Right renal cortex interstitium (tissue), 3 donors: ENCODE measurements at regions not wholly inside any gene's neighbourhood (a gene's known extent, or its start where the extent isn't known, plus 50 kb on each side); places are given as distances from the start of the nearest gene placed in this dataset.

Experiments
- DNase-seq, 3 donors: peaks; one replicate each; pipeline ENCODE4 v3.0.0-alpha.2; 2013; ENCODE audit warnings: low read depth in 3 of 3, low spot score in 2 of 3

DNA sequence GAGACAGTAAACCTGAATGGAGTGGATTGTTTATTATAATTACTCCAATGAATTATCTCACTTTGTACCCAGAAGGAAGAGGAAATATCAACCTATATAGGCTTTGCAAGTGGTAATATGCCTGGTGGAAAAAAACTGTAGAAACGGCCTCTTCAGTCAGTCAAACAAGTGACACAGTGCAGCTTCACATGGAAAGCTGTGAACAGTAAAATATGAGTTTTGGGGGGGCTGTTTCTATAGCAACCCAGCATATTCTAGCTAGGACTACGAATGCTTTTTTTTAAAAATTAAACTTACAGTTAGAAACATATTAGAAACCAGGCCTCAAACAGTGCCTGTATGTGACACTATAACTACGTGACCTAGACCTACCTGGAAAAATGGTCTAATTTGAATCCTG, 150.1 kb downstream of the PPP1R2C start:
- no peak for DNase-seq

DNA sequence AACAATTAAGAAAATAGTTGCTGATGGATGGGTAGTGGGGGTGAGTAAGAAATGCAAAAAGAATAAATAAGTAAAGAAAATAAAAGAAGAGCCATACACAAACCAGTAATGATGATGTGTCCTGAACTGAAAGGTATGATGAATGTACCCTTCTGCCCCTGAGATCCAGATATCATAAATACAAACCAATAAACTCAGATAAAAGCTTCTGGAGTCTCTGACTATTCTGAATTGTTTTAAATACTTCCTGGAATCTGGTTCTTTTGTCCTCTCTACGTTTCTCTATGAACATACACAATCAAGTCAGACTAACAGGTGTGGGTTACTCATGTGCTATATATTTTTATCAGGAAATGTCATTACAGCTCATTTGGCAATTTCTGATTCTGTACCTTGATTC, 153.4 kb downstream of the PPP1R2C start:
- no peak for DNase-seq

GRCh38 chrX:42619068-42619467, 158.9 kb downstream of the PPP1R2C start:
- no peak for DNase-seq

DNA sequence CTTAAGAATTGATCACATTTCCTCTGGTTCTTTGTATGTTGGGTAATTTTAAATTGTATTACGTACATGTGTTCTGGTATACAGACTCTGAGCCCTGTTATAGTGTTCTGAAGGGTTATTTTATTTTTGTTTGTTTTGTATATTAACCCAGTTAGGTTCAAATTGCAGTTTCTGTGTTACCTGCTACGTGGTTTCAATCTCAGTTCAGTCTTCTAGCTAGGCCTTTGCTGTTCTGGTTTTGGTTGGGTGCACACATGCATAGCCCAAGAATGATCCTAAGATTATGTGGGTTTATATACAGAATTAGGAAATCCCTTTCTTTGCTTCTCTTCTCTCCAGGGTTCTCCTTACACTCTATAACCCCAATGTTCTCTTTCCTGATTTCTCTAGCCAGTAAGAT, 161.0 kb downstream of the PPP1R2C start:
- no peak for DNase-seq

DNA sequence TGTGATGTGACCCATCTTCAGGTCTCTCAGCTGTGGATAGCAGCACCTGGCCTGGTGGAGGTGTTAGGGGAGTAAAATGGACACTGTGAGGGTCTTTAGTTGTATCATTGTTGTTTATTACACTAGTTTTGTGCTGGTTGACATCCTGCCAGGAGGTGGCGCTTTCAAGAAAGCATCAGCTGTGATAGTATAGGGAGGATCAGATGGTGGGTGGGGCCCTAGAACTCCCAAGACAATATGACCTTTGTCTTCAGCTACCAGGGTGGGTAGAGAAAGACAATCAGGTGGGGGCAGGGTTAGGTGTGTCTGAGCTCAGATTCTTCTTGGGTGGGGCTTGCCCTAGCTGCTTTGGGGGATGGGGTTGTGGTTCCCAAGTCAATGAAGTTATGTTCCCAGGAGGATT, 162.8 kb downstream of the PPP1R2C start:
- no peak for DNase-seq

DNA sequence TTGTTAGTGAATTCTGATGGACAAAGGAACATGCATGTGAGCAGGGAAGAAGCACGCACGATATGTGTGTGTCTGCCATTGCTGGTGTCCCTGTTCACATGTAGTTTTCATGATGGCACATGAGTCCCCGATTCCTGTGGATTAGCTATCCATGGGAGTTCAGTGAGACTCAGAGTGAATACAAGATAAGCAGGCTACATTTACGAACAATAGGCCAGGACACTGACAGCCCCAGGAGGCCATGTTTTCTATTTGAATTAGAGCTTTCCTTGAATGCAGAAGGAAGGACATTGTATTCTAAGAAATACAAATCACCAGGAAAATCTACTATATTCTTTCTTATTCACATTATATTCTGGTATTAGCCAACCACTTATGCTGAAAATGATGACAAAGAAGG, 171.4 kb downstream of the PPP1R2C start:
- DNase-seq, result no peak

DNA sequence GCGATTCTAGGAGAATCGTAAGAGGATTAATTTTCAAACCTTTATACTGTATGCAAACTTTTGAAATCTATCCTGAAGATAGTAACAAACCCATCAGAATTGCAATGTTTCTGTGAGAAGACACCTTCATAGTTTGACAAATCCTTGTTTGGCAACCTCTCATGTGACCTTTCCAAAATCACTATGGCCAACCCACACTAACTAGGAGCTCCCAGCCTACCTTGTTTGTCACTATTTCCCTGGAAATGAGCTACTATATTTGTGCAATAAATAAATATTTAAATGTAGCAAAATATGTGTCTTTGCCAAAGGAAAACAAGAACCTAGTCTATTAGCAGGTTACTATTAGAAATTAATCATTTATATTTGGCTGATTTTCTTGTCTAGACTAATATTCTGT, 173.7 kb downstream of the PPP1R2C start:
- no peak for DNase-seq

DNA sequence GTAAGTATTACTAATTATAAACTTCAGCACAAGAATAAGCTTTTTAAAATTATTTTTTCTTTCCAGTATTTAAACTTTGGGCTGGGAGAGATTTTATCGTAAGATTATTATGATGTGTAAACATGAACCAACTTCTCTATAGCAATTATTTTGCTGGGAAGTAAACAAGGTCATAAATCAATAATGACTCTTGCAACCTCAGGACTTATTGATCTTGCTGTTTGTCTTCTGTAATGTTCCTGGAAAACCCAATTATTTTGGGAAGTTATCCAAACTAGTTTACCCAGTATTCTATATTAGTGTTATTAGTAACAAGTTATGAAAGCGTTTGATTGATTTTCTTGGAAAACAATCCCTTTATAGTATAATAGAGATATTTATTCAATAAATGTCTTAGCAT, 174.9 kb downstream of the PPP1R2C start:
- DNase-seq, result no peak

GRCh38 chrX:42602566-42602965, 175.4 kb downstream of the PPP1R2C start:
- DNase-seq, result no peak

DNA sequence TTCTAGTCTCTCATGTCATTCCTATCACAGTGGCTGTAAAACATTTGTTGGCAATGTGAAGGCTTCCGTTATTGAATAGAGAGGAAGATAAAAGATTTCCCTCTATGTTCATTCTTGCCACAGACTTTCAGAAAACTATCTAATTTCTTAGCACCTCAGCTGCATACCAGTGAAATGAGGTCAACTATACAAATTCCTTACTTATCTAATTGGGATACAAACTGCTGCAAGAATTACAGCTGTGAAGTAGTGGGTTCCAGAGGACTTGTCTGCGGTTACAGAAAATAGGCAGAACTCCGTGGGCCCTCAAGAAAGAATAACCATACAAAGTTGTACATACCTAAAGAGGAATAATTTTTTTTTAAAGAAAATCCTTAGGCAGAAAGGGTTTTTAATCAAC, 175.8 kb downstream of the PPP1R2C start:
- no peak for DNase-seq

- DNase-seq, result no peak
Measured at GRCh38 chrX:42597481-42597880, 180.5 kb downstream of the PPP1R2C start.

DNA sequence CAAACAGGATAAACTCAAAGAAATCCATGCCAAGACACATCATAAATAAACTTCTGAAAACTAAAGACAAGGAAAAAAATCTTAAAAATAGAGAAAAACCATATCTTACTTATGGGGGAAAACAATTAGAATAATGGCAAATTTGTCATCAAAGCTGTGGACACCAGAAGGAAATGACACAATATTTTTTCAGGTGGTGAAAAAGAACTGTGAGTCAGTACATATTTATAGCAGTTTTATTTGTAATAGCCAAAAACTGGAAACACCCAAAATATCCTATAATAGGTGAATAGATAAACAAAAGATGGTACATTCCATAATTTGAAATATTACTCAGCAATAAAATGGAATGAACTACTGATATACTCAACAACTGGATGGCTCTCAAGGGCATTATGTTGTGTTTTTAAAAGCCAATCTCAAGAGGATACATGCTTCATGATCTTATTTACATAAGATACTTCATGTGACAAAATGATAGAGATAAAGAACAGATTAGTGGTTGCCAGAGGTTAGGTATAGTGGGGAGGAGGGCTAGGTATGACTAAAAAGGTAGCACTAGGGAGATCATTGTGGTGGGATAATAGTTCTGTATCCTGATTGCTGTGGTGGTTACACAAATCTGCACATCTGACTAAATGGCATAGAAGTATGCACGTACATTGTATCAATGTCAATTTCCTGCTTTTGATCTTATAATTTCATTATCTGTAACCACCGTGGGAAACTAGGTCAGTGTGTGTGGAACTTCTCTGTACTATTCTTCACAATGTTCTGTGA, 191.9 kb downstream of the PPP1R2C start:
- no peak for DNase-seq

DNA sequence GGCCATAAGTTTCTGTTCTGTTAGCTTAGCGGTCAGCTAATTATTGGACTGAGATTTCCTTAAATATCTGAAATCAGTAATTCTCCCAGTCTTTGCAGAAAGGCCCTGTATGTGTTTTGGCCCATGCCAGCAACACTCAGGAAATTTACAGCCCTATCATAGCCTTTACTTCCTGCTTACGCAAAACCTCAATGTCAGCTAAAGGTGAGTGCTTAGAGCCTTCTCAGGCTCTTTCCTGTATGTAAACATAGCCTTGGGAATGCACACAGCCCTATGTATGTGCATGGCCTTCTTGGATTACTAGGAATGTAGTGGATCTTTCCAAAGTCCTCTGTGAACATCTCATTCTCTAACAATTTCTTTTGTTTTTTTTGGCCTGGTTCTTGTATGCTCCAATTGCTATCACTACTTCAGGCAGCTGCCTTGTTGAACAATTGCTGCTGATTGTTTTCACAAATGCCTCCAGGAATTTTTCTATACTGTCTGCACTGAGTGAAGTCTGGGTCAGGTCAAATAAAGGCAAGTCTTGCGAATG, 200.0 kb downstream of the PPP1R2C start:
- no peak for DNase-seq

- DNase-seq, result no peak
Measured at GRCh38 chrX:42567268-42567667, 210.7 kb downstream of the PPP1R2C start.

DNA sequence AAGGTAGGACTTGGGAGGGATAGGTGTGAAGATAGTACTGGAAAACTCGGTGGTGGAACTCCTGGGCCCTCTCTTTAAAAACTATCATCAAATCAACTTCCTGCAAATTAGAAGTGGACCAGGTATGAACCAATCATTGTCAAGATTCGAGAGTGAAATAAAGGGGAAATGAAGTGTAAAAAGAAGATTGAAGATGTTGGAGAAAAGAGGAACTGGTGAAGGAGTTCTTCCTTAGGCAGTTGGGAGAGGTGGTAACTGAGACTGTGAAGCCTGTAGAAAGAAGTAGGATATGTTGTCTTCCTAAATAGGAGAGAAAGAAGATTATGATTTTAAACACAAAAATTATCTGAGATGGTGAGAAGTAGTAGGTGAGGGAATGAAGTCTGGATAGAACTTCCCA, 212.2 kb downstream of the PPP1R2C start:
- DNase-seq, result no peak

DNA sequence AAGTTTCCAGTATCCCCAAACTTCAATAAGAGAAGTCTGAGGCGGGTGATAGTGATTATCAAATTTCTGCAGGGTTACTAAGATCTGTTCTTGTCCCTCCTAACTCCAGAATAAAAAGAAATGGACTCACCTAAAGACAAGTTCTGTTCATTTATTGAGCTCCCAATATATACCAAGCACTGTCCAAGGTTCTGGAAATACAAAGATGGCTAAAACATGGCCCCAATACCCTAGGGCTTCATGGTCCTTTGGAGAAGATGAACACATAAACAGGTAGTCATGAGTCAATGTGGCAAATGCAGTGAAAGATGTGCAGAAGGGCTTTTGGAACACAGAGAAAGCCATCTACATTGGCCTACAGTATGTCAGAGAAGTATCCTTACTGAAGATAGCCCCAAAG, 231.2 kb downstream of the PPP1R2C start:
- DNase-seq, result no peak

GRCh38 chrX:42544883-42545282, 233.1 kb downstream of the PPP1R2C start:
- no peak for DNase-seq

DNA sequence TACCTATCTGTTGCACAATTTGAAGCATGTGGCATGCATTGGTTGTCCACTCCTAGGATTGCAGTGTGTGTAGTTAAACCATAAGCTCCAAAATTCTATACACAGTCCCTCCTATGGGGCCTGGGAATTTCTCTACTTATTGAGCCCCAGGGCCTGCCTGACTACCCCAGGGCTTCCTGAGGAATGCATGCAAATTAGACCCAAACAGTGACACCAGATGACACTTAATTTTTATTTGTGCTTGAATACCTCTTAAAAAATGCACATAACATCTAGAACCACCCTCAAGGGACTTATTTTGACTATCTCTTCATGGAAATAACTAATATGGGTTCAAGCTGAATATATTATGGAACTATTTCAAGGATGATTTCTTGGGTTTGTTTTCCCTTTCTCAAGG, 236.4 kb downstream of the PPP1R2C start:
- DNase-seq, result no peak

- no peak for DNase-seq
Measured at GRCh38 chrX:42540146-42540545, 237.8 kb downstream of the PPP1R2C start.

DNA sequence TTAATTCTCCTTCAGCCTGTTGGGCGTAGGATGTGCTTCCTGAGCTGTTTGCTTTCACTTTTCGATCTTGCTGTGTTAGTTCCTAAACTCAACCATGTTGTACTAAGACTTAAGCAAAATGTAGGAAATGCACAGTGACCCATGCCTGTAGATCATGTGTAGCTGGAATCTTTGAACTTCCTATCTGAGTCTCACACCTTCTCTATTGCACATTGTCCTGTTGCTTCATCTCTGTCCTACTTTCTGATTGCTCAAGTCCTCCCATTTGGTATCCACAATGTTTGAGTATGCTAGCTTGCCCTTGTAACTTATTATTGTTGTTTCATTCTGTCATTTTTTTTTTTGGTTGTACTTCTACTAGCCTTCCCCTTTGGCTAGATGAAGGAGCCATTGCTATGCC, 239.6 kb downstream of the PPP1R2C start:
- no peak for DNase-seq

- no peak for DNase-seq
Measured at GRCh38 chrX:42536286-42536685, 241.7 kb downstream of the PPP1R2C start.

- no peak for DNase-seq
Measured at GRCh38 chrX:42535233-42535632, 242.7 kb downstream of the PPP1R2C start.

DNA sequence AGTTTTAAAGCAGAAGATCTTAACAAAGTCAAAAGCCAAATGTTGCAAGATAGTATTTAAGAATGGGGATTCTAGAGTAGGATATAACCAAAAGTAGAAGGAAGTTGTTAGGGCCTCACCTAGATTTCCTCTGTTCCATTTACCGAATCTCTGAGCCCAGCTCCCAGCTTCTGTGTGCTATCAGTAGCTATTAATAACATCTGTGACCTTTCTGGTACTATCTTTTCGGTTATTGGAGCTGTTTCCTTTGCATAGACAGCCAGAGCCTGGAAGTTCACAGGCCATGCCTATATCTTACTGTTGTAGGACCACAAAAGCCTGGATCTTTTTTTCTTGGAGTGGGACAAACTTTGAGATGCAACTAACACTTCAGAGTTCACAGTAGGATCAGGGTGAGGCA, 244.2 kb downstream of the PPP1R2C start:
- no peak for DNase-seq
